Stimulated activated CD4-positive, alpha-beta T cell treated with anti-CD3 and anti-CD28 coated beads, TNF-alpha, amount 100 ng/mL, for 24 hours (primary cell): ENCODE measurements at regions not wholly inside any gene's neighbourhood (a gene's known extent, or its start where the extent isn't known, plus 50 kb on each side); places are given as distances from the start of the nearest gene placed in this dataset.

ENCODE experiments used
- DNase-seq, 3 experiments: peaks; one replicate each; pipeline ENCODE4 v3.0.0-alpha.2; 2020; ENCODE audit warnings: low read depth in 3 of 3

GRCh38 chr9:116081435-116082115 lies 72.0 kb upstream of the PAPPA start:
- no peak for DNase-seq

DNA sequence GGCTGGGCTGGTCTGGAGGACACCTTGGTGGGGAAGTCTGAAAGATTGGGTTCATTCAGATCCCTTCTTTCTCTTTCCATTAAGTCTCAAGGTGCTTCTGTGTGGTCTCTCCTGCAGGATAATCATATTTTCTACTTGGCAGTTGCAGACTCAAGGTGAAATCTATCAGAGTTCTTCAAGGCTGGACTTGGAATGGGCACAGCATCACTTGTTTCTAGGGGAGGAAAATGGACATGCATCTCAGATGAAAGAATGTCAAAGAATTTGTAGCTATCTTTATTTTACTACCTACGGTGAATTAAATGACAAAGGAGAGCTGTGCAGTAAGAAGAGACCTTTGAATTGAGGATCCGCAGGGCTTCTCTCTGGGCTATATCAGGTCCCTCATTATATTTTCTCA lies 69.8 kb upstream of the PAPPA start:
- DNase-seq: no peak

DNA sequence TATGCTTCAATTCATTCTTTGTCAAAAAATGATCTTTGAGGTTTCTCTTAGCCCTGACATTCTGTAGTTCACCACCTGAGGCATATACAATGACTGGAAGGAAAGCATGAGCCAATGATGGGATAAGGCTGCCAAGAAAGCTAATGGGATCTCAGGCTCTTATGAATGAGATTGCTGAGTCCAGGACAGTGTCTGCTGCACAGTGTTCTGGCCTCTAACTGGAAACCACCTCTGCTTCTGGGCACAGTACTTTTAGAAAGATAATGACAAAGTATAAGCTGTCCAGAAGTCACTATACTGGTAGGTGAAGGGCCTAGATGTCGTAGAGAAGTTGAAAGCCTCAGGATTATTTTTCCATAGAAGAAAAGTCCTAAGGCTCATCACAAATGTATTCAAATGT lies 69.1 kb upstream of the PAPPA start:
- no peak for DNase-seq

GRCh38 chr9:116087246-116087645 lies 66.3 kb upstream of the PAPPA start:
- no peak for DNase-seq

GRCh38 chr9:116087751-116088194 lies 65.8 kb upstream of the PAPPA start:
- DNase-seq: no peak

DNA sequence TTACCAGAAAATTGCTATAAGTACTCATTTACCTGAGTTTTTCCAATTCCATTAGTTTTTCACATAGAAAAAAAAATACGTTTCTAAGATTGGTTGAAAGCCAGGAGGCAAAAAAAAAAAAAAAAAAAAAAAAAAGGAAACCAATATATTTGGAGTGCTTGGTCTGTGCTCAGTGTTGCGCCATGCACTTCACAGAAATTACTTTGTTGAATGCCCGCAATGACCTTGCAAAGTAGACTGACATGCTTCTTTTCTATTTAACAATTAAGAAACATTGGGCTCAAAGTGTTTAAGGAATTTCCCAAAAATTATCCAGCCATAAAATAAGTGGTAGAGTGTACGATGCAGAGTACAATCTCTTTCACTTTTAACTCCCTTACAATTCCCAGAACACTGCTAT lies 65.2 kb upstream of the PAPPA start:
- DNase-seq: no peak

- DNase-seq: no peak
Measured at GRCh38 chr9:116090030-116090770, 63.4 kb upstream of the PAPPA start.

DNA sequence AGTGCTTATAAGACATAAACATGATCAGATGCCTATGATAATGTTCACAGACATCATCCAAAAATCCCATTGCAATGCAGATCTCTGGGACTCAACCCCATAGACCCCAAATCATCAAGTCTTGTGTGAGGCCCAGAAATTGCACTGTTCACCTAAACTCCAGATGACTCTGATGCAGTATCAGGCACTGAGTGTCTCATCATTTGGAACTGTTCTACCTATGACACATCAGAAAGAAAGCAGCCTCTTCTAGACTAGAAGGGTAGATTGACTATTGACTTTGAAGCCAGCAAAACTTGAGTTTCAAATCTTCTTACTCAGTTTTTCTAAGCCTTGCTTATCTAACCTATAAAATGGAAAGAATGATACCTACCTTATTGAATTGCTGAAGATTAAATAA lies 58.7 kb upstream of the PAPPA start:
- DNase-seq: no peak

DNA sequence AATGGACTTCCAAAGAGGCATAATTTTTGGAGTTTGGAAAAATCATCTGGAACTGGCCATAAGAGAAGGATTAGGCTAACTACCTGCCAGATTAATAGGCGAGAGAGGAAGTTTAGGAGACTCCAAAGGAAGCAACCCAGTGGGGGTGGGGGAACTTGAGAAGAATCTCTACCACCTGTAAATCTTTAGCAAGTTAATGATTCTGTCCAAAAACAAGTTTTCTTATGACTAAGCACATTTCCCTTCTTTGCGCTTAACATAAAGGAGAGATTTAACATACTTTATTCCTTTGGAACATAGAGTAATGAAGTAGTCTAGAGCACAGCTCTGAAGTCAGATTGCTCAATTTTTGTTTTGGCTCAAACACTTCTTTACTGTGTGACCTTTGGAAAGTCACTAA lies 58.2 kb upstream of the PAPPA start:
- DNase-seq: no peak

- DNase-seq: no peak
Measured at GRCh38 chr9:116096046-116096445, 57.5 kb upstream of the PAPPA start.

GRCh38 chr9:116096853-116097252 lies 56.7 kb upstream of the PAPPA start:
- no peak for DNase-seq

DNA sequence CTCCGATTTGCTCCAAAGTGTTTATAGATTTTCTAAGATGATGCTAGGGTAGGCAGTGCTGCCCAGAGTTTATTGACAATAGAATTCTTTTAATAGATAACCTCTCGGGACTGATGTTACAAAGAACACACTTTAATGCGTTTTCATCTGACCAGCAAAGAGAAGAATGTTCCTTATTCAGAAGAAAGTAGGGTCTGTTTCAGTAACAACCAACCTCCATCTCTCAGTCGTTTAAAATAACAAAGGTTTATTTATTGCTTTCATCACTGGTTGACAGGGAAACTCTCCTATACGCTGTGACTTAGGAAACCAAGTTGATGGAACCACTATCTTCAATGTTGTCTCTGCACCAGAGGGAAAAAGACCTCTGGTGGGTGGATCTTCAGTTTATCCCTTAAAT lies 55.1 kb upstream of the PAPPA start:
- no peak for DNase-seq

- no peak for DNase-seq
Measured at GRCh38 chr9:116099821-116100220, 53.8 kb upstream of the PAPPA start.

GRCh38 chr9:116100711-116101121 lies 52.9 kb upstream of the PAPPA start:
- DNase-seq: no peak

- no peak for DNase-seq
Measured at GRCh38 chr9:116101516-116101915, 52.1 kb upstream of the PAPPA start.

- DNase-seq: no peak
Measured at GRCh38 chr9:116102596-116102995, 51.0 kb upstream of the PAPPA start.
